Liver (tissue), 8 donors: ENCODE measurements at regions not wholly inside any gene's neighbourhood (a gene's known extent, or its start where the extent isn't known, plus 50 kb on each side); places are given as distances from the start of the nearest gene placed in this dataset.

Source experiments
- DNase-seq: peaks from one replicate; pipeline ENCODE4 v3.0.0-alpha.2; 2017; ENCODE audit warnings: low spot score
- H3K27ac ChIP-seq, 2 donors: one replicate each; pipeline ENCODE4 v1.7.0; 2013; ENCODE audit warnings: inconsistent platforms in 2 of 2, low read length in 2 of 2, control low read depth in 1 of 2, low read depth in 1 of 2, mild to moderate bottlenecking in 1 of 2
- H3K27me3 ChIP-seq, 4 donors: one replicate each; pipeline versions ENCODE4 v1.6.1 to v1.7.0; 2013; ENCODE audit warnings: low read length in 3 of 4, inconsistent platforms in 1 of 4, mild to moderate bottlenecking in 1 of 4, moderate library complexity in 1 of 4; ENCODE audit not compliant: control insufficient read depth in 4 of 4, insufficient read depth in 4 of 4
- H3K36me3 ChIP-seq, 4 donors: one replicate each; pipeline versions ENCODE4 v1.6.1 to v1.7.0; 2013; ENCODE audit warnings: low read length in 3 of 4, mild to moderate bottlenecking in 3 of 4, low read depth in 1 of 4, moderate library complexity in 1 of 4; ENCODE audit not compliant: control insufficient read depth in 4 of 4, insufficient read depth in 3 of 4
- H3K4me1 ChIP-seq, 4 donors: one replicate each; pipeline versions ENCODE4 v1.6.1 to v1.7.0; 2013; ENCODE audit warnings: low read length in 3 of 4, mild to moderate bottlenecking in 3 of 4, moderate library complexity in 1 of 4; ENCODE audit not compliant: control insufficient read depth in 4 of 4, insufficient read depth in 4 of 4
- H3K4me3 ChIP-seq, 3 donors: one replicate each; pipeline versions ENCODE4 v1.6.1 to v1.7.0; 2013; ENCODE audit warnings: low read length in 3 of 3, control low read depth in 1 of 3, low read depth in 1 of 3, mild to moderate bottlenecking in 1 of 3
- H3K9ac ChIP-seq, 2 donors: one replicate each; pipeline ENCODE4 v1.7.0; 2013; ENCODE audit warnings: low read length in 2 of 2, mild to moderate bottlenecking in 2 of 2, moderate library complexity in 2 of 2, control low read depth in 1 of 2, low read depth in 1 of 2
- H3K9me3 ChIP-seq, 4 donors: one replicate each; pipeline versions ENCODE4 v1.6.1 to v1.7.0; 2013; ENCODE audit warnings: low read length in 3 of 4; ENCODE audit not compliant: control insufficient read depth in 4 of 4
- EGR1 ChIP-seq, 2 donors: IDR thresholded peaks; 2 replicates each; pipeline ENCODE4 v1.6.1; 2016 to 2018; ENCODE audit warnings: antibody characterized with exemption in 2 of 2, low read depth in 2 of 2
- GABPA ChIP-seq, 2 donors: IDR thresholded peaks in 1 of 2; conservative IDR thresholded peaks in 1 of 2; 2 replicates each; pipeline ENCODE4 v1.6.1; 2016; ENCODE audit warnings: antibody characterized with exemption in 2 of 2, mild to moderate bottlenecking in 1 of 2, moderate library complexity in 1 of 2
- HNF4A ChIP-seq, 2 donors: conservative IDR thresholded peaks; 2 replicates each; pipeline ENCODE4 v1.6.1; 2016; ENCODE audit warnings: antibody characterized with exemption in 2 of 2, mild to moderate bottlenecking in 2 of 2
- HNF4G ChIP-seq: IDR thresholded peaks from 2 replicates; pipeline ENCODE4 v1.6.1; 2016; ENCODE audit warnings: antibody characterized with exemption
- JUND ChIP-seq, 2 donors: IDR thresholded peaks; 2 replicates each; pipeline ENCODE4 v1.6.1; 2016; ENCODE audit warnings: antibody characterized with exemption in 2 of 2
- RAD21 ChIP-seq, 2 donors: IDR thresholded peaks; 2 replicates each; pipeline ENCODE4 v1.6.1; 2016; ENCODE audit warnings: antibody characterized with exemption in 2 of 2, mild to moderate bottlenecking in 2 of 2
- RXRA ChIP-seq, 2 donors: IDR thresholded peaks; 2 replicates each; pipeline ENCODE4 v1.6.1; 2017 to 2018; ENCODE audit warnings: antibody characterized with exemption in 2 of 2, mild to moderate bottlenecking in 1 of 2
- SP1 ChIP-seq: IDR thresholded peaks from 2 replicates; pipeline ENCODE4 v1.6.1; 2018; ENCODE audit warnings: antibody characterized with exemption, mild to moderate bottlenecking
- YY1 ChIP-seq: IDR thresholded peaks from 2 replicates; pipeline ENCODE4 v1.6.1; 2016; ENCODE audit warnings: antibody characterized with exemption, mild to moderate bottlenecking
- WGBS: extraction: QIAGEN DNeasy Blood & Tissue Kit; methylation state at CpG from one replicate; pipeline ENCODE4 v1.1.7; 2013; 5-methylcytosine and 5-hydroxymethylcytosine counted together
- TF ChIP-seq, protein P1 (sequence below): IDR thresholded peaks from 2 replicates; pipeline ENCODE4 v1.6.1; 2016; ENCODE audit warnings: antibody characterized with exemption, mild to moderate bottlenecking
- TF ChIP-seq, protein P2 (sequence below): IDR thresholded peaks from 2 replicates; pipeline ENCODE4 v1.6.1; 2016; ENCODE audit warnings: antibody characterized with exemption
- TF ChIP-seq, protein P3 (sequence below): IDR thresholded peaks from 2 replicates; pipeline ENCODE4 v1.6.1; 2016; ENCODE audit warnings: antibody characterized with exemption
- TF ChIP-seq, protein P4 (sequence below): fragments of 150-350 bp; IDR thresholded peaks from 2 replicates; pipeline ENCODE4 v1.5.1; 2017; ENCODE audit warnings: improper control_type of control experiment, low read depth, low read length; ENCODE audit not compliant: missing input control
- donor health status: healthy.
- donor health status: healthy.
- donor health status: healthy.
- donor health status: healthy.
- donor health status: healthy.

DNA sequence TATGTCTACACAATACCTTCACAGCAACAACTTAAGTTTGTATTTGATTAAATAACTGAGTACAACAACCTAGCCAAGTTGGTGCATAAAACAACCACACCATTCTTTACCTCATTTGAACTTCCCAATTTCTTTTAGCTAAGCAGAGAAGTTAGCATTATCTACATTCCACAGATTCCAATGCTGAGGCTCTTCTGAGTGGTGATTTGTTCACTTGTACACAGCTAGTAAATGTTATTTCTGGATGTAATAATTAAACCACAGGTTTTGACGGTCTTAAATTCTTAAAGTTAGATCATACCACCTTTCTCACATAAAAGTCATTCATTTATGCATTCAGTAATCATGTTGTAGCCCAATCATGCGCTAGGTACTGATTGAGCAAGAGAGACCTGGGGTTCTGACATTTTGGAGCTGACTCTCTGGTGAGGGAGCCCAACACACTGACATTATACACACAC is 102.5 kb downstream of the SST start:
- Histone ChIP-seq H3K9ac (no peak overlapping the region), H3K9me3 (no peaks in the 10 kb centered on the region), H3K27ac (no peak overlapping the region), H3K36me3 (no peaks in the 10 kb centered on the region), H3K4me3 (no peak overlapping the region), H3K4me1 (no peaks in the 10 kb centered on the region), H3K27me3 (no peaks in the 10 kb centered on the region)
- no peak for DNase-seq
- TF ChIP-seq SP1 = peak; percentile 28
- peak in 1 of 2 donors; percentile 8 for TF ChIP-seq RXRA (IDR thresholded peaks at IDR 0.05)
- TF ChIP-seq, protein P1, sequence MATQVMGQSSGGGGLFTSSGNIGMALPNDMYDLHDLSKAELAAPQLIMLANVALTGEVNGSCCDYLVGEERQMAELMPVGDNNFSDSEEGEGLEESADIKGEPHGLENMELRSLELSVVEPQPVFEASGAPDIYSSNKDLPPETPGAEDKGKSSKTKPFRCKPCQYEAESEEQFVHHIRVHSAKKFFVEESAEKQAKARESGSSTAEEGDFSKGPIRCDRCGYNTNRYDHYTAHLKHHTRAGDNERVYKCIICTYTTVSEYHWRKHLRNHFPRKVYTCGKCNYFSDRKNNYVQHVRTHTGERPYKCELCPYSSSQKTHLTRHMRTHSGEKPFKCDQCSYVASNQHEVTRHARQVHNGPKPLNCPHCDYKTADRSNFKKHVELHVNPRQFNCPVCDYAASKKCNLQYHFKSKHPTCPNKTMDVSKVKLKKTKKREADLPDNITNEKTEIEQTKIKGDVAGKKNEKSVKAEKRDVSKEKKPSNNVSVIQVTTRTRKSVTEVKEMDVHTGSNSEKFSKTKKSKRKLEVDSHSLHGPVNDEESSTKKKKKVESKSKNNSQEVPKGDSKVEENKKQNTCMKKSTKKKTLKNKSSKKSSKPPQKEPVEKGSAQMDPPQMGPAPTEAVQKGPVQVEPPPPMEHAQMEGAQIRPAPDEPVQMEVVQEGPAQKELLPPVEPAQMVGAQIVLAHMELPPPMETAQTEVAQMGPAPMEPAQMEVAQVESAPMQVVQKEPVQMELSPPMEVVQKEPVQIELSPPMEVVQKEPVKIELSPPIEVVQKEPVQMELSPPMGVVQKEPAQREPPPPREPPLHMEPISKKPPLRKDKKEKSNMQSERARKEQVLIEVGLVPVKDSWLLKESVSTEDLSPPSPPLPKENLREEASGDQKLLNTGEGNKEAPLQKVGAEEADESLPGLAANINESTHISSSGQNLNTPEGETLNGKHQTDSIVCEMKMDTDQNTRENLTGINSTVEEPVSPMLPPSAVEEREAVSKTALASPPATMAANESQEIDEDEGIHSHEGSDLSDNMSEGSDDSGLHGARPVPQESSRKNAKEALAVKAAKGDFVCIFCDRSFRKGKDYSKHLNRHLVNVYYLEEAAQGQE = no peak
- TF ChIP-seq RAD21 (IDR thresholded peaks at IDR 0.05) = no peak
- 48% methylated on average over 2 of the region's 2 CpGs for whole genome bisulfite sequencing

DNA sequence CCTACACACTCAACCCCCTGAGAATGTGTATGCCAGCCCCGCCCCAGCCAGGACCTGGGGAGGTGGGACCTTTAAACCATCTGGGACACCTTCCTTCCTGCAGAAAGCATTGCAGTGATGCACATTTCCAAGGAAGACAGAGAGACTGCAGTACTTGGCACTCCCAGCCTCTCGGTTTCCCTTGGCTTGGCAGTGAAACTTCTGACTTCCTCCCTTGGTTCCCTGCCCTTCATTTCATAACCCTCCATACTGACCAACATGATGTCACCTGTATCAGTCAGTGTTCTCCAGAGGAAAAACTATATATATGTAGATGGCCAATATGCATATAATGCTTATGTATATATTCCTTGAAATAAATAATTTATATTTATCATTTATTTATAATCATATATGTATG is 103.2 kb downstream of the SST start:
- H3K9me3 ChIP-seq = no peaks in the 10 kb centered on the region
- no peak overlapping the region for H3K27ac ChIP-seq
- no peak overlapping the region for H3K4me3 ChIP-seq
- no peaks in the 10 kb centered on the region for H3K4me1 ChIP-seq
- no peaks in the 10 kb centered on the region for H3K36me3 ChIP-seq
- H3K9ac ChIP-seq = no peak overlapping the region
- WGBS = 66% methylated on average over 2 of the region's 2 CpGs
- TF ChIP-seq HNF4G = no peak
- TF ChIP-seq, protein P2, sequence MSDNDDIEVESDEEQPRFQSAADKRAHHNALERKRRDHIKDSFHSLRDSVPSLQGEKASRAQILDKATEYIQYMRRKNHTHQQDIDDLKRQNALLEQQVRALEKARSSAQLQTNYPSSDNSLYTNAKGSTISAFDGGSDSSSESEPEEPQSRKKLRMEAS = no peak
- no peak for TF ChIP-seq GABPA (IDR thresholded peaks at IDR 0.05 in 1 of 2, conservative IDR thresholded peaks at IDR 0.05 in 1 of 2)
- TF ChIP-seq, protein P3, sequence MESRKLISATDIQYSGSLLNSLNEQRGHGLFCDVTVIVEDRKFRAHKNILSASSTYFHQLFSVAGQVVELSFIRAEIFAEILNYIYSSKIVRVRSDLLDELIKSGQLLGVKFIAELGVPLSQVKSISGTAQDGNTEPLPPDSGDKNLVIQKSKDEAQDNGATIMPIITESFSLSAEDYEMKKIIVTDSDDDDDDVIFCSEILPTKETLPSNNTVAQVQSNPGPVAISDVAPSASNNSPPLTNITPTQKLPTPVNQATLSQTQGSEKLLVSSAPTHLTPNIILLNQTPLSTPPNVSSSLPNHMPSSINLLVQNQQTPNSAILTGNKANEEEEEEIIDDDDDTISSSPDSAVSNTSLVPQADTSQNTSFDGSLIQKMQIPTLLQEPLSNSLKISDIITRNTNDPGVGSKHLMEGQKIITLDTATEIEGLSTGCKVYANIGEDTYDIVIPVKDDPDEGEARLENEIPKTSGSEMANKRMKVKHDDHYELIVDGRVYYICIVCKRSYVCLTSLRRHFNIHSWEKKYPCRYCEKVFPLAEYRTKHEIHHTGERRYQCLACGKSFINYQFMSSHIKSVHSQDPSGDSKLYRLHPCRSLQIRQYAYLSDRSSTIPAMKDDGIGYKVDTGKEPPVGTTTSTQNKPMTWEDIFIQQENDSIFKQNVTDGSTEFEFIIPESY = no peak
- no peak for TF ChIP-seq SP1
- TF ChIP-seq, protein P4, sequence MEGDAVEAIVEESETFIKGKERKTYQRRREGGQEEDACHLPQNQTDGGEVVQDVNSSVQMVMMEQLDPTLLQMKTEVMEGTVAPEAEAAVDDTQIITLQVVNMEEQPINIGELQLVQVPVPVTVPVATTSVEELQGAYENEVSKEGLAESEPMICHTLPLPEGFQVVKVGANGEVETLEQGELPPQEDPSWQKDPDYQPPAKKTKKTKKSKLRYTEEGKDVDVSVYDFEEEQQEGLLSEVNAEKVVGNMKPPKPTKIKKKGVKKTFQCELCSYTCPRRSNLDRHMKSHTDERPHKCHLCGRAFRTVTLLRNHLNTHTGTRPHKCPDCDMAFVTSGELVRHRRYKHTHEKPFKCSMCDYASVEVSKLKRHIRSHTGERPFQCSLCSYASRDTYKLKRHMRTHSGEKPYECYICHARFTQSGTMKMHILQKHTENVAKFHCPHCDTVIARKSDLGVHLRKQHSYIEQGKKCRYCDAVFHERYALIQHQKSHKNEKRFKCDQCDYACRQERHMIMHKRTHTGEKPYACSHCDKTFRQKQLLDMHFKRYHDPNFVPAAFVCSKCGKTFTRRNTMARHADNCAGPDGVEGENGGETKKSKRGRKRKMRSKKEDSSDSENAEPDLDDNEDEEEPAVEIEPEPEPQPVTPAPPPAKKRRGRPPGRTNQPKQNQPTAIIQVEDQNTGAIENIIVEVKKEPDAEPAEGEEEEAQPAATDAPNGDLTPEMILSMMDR = no peak
- TF ChIP-seq JUND (IDR thresholded peaks at IDR 0.05) = no peak
- DNase-seq = no peak
- no peaks in the 10 kb centered on the region for H3K27me3 ChIP-seq

DNA sequence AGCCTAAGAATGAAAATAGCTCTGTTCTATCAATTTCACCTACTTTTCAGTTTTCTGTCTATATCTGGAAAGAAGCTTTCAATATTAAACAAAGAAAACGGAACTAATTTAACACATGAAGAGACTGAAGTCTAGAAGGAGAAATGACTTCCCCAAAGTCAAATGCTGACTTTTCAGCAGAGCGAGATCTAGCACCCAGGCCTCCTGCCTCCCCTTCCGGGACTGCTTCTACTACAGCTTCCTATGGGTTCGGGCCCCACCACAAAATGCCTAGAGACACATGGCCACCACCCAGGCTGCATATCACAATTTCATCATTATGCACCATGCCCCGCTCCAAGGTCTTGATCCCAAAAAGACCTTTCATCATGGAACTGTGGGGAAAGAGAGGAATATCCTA is 104.5 kb downstream of the SST start:
- Histone ChIP-seq H3K4me3 (no peak overlapping the region), H3K36me3 (no peaks in the 10 kb centered on the region), H3K4me1 (no peaks in the 10 kb centered on the region), H3K27ac (no peak overlapping the region), H3K9me3 (no peaks in the 10 kb centered on the region), H3K27me3 (no peaks in the 10 kb centered on the region), H3K9ac (no peak overlapping the region)
- DNase-seq = no peak
- 93% methylated on average over 5 of the region's 5 CpGs for WGBS
- no peak for TF ChIP-seq RAD21 (IDR thresholded peaks at IDR 0.05)
- TF ChIP-seq JUND (IDR thresholded peaks at IDR 0.05) = no peak
- no peak for TF ChIP-seq YY1
- no peak for TF ChIP-seq EGR1 (IDR thresholded peaks at IDR 0.05; ENCODE audit: low read depth in 2 of 2)
- TF ChIP-seq, protein P4 = no peak
- TF ChIP-seq GABPA (IDR thresholded peaks at IDR 0.05 in 1 of 2, conservative IDR thresholded peaks at IDR 0.05 in 1 of 2) = no peak
- no peak for TF ChIP-seq HNF4A (conservative IDR thresholded peaks at IDR 0.05)
- TF ChIP-seq, protein P1 = no peak
